ENCODE measurements at regions not wholly inside any gene's neighbourhood (a gene's known extent, or its start where the extent isn't known, plus 50 kb on each side); places are given as distances from the start of the nearest gene placed in this dataset.

DNA sequence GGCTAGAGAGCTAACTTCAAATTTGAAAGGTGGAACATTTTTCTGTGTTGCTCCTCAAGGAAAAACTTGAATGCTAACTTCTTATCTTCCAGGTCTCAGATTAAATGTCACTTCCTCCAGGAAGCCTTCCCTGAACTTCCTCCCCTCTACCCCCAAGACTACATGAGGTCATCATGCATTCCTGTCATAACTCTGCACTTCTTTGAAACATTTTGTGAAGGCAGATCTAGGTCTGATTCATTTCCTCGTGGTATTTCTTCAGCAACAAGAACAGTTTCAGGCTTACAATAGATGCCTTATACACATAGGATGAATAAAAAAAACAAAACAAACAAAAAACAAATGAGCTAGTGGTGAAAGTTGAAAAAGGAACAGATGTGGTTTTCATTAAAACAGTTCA lies 97.1 kb upstream of the SRRM4 start:
- TF ChIP-seq, protein P1, sequence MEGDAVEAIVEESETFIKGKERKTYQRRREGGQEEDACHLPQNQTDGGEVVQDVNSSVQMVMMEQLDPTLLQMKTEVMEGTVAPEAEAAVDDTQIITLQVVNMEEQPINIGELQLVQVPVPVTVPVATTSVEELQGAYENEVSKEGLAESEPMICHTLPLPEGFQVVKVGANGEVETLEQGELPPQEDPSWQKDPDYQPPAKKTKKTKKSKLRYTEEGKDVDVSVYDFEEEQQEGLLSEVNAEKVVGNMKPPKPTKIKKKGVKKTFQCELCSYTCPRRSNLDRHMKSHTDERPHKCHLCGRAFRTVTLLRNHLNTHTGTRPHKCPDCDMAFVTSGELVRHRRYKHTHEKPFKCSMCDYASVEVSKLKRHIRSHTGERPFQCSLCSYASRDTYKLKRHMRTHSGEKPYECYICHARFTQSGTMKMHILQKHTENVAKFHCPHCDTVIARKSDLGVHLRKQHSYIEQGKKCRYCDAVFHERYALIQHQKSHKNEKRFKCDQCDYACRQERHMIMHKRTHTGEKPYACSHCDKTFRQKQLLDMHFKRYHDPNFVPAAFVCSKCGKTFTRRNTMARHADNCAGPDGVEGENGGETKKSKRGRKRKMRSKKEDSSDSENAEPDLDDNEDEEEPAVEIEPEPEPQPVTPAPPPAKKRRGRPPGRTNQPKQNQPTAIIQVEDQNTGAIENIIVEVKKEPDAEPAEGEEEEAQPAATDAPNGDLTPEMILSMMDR (conservative IDR thresholded peaks at IDR 0.05; ENCODE audit: low read length) = no peak
- no peak for TF ChIP-seq EZH2phosphoT487 (IDR thresholded peaks at IDR 0.05; ENCODE audit: borderline replicate concordance)
